Activated CD8-positive, alpha-beta T cell treated with anti-CD3 and anti-CD28 coated beads for 36 hours (primary cell): ENCODE measurements at regions not wholly inside any gene's neighbourhood (a gene's known extent, or its start where the extent isn't known, plus 50 kb on each side); places are given as distances from the start of the nearest gene placed in this dataset.

Experiments used
- ATAC-seq: fragments of 200-7000 bp; cut with Tn5 transposase; one replicate; pipeline ENCODE4 v1.10.0; 2021; ENCODE audit warnings: mild to moderate bottlenecking, moderate library complexity
- CTCF ChIA-PET: fragments of 350-600 bp; sonication (Branson Sonifier 250); formaldehyde crosslinking; loops from one replicate; lab custom pipeline; 2021; ENCODE audit warnings: antibody characterized with exemption; lab: Charles Lee
- POLR2A ChIA-PET: fragments of 350-600 bp; sonication (Branson Sonifier 250); formaldehyde crosslinking; loops from one replicate; lab custom pipeline; 2021; ENCODE audit warnings: antibody characterized with exemption; lab: Charles Lee
- DNase-seq: peaks from one replicate; pipeline ENCODE4 v3.0.0-alpha.2; 2020
- H3K27ac Mint-ChIP-seq: one replicate; pipeline ENCODE4 v1.8.0; 2021; ENCODE audit warnings: mild to moderate bottlenecking, mixed read lengths
- H3K27me3 Mint-ChIP-seq: one replicate; pipeline ENCODE4 v1.8.0; 2021; ENCODE audit warnings: mixed read lengths
- H3K36me3 Mint-ChIP-seq: one replicate; pipeline ENCODE4 v1.8.0; 2021; ENCODE audit warnings: low read depth, mixed read lengths
- H3K4me1 Mint-ChIP-seq: one replicate; pipeline ENCODE4 v1.8.0; 2021; ENCODE audit warnings: low read depth, mixed read lengths
- H3K4me3 Mint-ChIP-seq: one replicate; pipeline ENCODE4 v1.8.0; 2021; ENCODE audit warnings: mild to moderate bottlenecking, moderate library complexity, mixed read lengths
- H3K9me3 Mint-ChIP-seq: one replicate; pipeline ENCODE4 v1.8.0; 2021; ENCODE audit warnings: mixed read lengths
- intact Hi-C: fragments of 100-400 bp; cut with micrococcal nuclease; formaldehyde crosslinking; loops from one replicate; pipeline ENCODE4 v1.10.0; 2022
- TF ChIP-seq, protein P1 (sequence below): fragments of 200-600 bp; IDR thresholded peaks from one replicate; pipeline ENCODE4 v1.8.0; 2022; ENCODE audit warnings: antibody characterized with exemption, mild to moderate bottlenecking

DNA sequence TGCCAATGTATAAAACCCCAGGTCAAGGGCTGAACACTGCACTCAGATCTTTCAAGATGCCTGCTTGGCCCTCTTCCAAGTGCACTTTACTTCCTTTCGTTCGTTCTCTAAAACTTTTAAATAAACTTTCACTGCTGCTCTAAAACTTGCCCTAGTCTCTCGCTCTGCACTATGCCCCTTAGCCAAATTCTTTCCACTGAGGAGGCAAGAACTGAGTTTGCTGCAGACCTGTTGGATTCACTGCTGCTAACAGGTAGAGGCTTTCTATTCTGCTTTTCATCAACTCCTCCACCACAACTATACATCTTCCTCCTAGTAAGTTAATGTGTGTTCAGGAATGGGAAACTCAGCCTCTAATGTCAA is 467.9 kb downstream of the MBD2 start:
- H3K27me3 Mint-ChIP-seq, result no peaks in the 10 kb centered on the region
- H3K4me3 Mint-ChIP-seq, result no peak overlapping the region
- TF ChIP-seq, protein P1, sequence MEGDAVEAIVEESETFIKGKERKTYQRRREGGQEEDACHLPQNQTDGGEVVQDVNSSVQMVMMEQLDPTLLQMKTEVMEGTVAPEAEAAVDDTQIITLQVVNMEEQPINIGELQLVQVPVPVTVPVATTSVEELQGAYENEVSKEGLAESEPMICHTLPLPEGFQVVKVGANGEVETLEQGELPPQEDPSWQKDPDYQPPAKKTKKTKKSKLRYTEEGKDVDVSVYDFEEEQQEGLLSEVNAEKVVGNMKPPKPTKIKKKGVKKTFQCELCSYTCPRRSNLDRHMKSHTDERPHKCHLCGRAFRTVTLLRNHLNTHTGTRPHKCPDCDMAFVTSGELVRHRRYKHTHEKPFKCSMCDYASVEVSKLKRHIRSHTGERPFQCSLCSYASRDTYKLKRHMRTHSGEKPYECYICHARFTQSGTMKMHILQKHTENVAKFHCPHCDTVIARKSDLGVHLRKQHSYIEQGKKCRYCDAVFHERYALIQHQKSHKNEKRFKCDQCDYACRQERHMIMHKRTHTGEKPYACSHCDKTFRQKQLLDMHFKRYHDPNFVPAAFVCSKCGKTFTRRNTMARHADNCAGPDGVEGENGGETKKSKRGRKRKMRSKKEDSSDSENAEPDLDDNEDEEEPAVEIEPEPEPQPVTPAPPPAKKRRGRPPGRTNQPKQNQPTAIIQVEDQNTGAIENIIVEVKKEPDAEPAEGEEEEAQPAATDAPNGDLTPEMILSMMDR, result no peak
- no peaks in the 10 kb centered on the region for H3K36me3 Mint-ChIP-seq
- no peaks in the 10 kb centered on the region for H3K4me1 Mint-ChIP-seq
- POLR2A ChIA-PET, result no interaction called here
- DNase-seq (no peak), ATAC-seq (no peak)
- H3K9me3 Mint-ChIP-seq, result peaks cover 2% of the 10 kb centered on the region
- no peak overlapping the region for H3K27ac Mint-ChIP-seq
- CTCF ChIA-PET, result no interaction called here
- intact Hi-C loops, result no loop called here

DNA sequence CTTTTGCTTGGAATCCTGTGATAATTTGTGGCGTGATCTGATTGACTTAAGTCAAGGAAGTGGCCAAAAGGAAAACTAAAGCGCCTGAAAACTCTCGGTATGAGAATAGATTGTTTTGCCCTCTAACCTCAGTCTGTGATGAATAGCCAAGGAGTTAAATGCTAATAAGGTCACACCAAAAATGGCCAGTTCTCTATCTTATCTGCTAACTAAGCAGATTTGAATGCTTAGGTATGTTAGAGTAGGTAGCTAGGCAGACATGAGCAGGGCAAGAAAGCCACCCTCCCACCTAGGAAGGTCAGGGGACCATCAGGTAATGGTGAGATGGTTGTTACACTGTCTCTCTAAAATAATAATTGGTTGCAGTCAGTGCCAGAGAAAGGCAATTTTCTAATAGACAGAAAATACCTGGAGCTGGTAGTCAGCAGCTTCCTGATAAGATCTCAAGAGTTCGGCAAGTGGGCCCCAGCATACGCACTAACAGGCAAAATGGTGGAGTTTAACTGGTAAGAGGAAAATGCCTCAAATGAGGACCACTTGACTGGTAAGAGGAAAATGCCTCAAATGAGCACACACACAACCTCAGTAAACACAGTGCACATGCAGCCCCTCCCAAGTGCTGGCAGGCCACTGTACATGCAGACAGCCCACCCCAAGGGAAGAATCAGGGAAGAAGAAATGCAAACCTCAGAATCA is 468.4 kb downstream of the MBD2 start:
- DNase-seq (no peak), ATAC-seq (no peak)
- ChIA-PET CTCF (no interaction called here), POLR2A (no interaction called here)
- Mint-ChIP-seq H3K4me1 (no peaks in the 10 kb centered on the region), H3K27ac (no peak overlapping the region), H3K9me3 (peaks cover 2% of the 10 kb centered on the region), H3K36me3 (no peaks in the 10 kb centered on the region), H3K27me3 (no peaks in the 10 kb centered on the region), H3K4me3 (no peak overlapping the region)
- TF ChIP-seq, protein P1, result no peak
- intact Hi-C loops, result no loop called here

DNA sequence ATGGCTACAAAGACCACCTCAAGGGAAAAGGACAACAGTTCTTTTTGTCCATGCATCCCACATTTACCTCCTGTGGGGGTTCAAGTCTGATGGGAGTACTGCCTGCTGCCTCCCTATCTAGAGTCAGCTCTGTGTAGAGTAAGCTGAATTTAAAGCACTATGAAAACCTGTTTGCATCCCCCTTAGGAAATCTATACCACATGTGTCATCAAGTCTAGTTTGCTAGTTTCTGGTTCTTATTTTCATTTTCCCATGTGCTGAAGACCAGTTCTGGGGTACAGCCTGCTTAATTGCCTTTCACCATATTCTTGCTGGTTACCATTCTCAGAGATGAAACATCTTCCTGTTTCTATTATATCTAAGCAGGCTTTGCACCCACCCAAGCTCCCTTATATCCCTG is 470.3 kb downstream of the MBD2 start:
- TF ChIP-seq, protein P1, result no peak
- H3K36me3 Mint-ChIP-seq, result no peaks in the 10 kb centered on the region
- H3K9me3 Mint-ChIP-seq, result peaks cover 2% of the 10 kb centered on the region
- DNase-seq (no peak), ATAC-seq (no peak)
- H3K4me1 Mint-ChIP-seq, result no peaks in the 10 kb centered on the region
- CTCF ChIA-PET, result no interaction called here
- no peak overlapping the region for H3K27ac Mint-ChIP-seq
- intact Hi-C loops, result no loop called here
- no peaks in the 10 kb centered on the region for H3K27me3 Mint-ChIP-seq
- POLR2A ChIA-PET, result no interaction called here
- H3K4me3 Mint-ChIP-seq, result no peak overlapping the region

DNA sequence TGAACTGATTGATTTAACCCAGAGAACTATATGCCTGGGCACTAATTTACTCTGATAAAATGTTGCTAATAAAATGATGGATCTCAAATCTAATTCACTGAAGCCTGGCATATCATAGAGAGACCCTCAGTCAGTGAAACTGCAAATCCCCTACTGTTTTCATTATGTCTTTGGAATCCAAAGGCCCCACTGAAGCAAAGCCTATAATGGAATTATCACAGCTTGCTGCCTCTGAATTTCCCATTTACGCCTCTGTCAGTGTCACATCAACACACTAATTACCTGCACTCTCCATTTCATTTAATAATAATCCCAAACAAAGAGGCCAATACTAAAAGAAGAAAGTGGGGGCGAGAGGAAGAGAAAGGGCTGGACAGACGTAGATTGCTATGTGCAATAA is 470.9 kb downstream of the MBD2 start:
- ATAC-seq, result no peak
- Mint-ChIP-seq H3K27ac (no peak overlapping the region), H3K4me1 (no peaks in the 10 kb centered on the region), H3K4me3 (no peak overlapping the region), H3K36me3 (no peaks in the 10 kb centered on the region), H3K27me3 (no peaks in the 10 kb centered on the region), H3K9me3 (peaks cover 2% of the 10 kb centered on the region)
- intact Hi-C loops, result no loop called here
- TF ChIP-seq, protein P1, result no peak
- CTCF ChIA-PET, result no interaction called here
- POLR2A ChIA-PET, result no interaction called here
- no peak for DNase-seq

DNA sequence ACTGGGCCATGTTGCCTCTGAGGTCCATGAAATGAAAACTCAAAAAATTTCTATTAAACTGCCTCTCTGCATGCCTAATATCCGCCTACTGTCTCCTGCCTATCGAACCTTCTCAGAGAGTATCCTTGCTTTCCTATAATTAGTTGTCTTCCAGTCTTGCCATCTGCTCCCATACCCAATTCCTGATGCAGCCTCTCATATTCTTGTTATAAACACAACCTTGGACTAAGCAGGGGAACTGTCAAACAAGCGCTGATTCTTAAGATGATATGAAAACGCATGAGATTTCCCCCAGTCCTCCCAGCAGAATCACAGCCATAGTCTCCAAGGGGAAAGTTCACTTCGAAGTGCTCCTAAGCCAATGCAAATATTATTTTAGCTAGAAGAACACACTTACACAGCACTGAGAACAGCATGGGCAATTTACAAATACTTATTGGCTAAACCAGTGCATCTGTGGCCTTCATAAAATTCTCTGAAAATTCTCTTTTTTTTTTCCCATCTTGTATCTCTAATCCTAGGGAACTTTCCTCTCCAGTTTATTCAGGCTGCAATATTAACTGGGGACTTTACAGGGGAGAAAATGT is 471.6 kb downstream of the MBD2 start:
- ChIA-PET CTCF (no interaction called here), POLR2A (no interaction called here)
- Mint-ChIP-seq H3K4me3 (no peak overlapping the region), H3K9me3 (no peaks in the 10 kb centered on the region), H3K27ac (no peak overlapping the region), H3K4me1 (no peaks in the 10 kb centered on the region), H3K36me3 (no peaks in the 10 kb centered on the region), H3K27me3 (no peaks in the 10 kb centered on the region)
- intact Hi-C loops, result no loop called here
- TF ChIP-seq, protein P1, result no peak
- ATAC-seq (no peak), DNase-seq (no peak)
